Caco-2 (cell line): ENCODE measurements at regions not wholly inside any gene's neighbourhood (a gene's known extent, or its start where the extent isn't known, plus 50 kb on each side); places are given as distances from the start of the nearest gene placed in this dataset.

Source experiments
- BruUV-seq: library from RNA; stranded (reverse); fragments of 400-500 nt; replicated peaks from 2 replicates; lab custom pipeline; 2021; lab: Mats Ljungman, UMichigan
- CTCF ChIA-PET: fragments of 300-600 bp; sonication (Branson Sonifier 250); formaldehyde crosslinking; loops from one replicate; lab custom pipeline; 2022; ENCODE audit warnings: antibody characterized with exemption; lab: Charles Lee
- POLR2A ChIA-PET: fragments of 300-600 bp; sonication (Branson Sonifier 250); formaldehyde crosslinking; loops from one replicate; lab custom pipeline; 2022; ENCODE audit warnings: antibody characterized with exemption; lab: Charles Lee
- DNase-seq, 2 experiments: peaks; one replicate each; pipeline versions ENCODE4 v3.0.0 to v3.0.0-alpha.2; 2020 to 2022
- H3K27me3 ChIP-seq: replicated peaks from 2 replicates; pipeline ENCODE4 v1.6.0; 2011; ENCODE audit warnings: low read length; ENCODE audit not compliant: control insufficient read depth, insufficient read depth
- H3K36me3 ChIP-seq: 2 replicates; pipeline ENCODE4 v1.5.1; 2011; ENCODE audit warnings: low read length; ENCODE audit not compliant: control insufficient read depth, insufficient read depth
- H3K4me1 ChIP-seq: fragments of 250-450 bp; sonication (Bioruptor Pico); 2 replicates; pipeline ENCODE4 v1.5.1; 2020; ENCODE audit warnings: mild to moderate bottlenecking
- H3K4me3 ChIP-seq: 2 replicates; pipeline ENCODE4 v1.5.1; 2011; ENCODE audit warnings: low read depth, mild to moderate bottlenecking, control low read depth, low read length
- H3K9me3 ChIP-seq: fragments of 250-450 bp; sonication (Bioruptor Pico); 2 replicates; pipeline ENCODE4 v1.5.1; 2020; ENCODE audit warnings: mild to moderate bottlenecking, moderate library complexity
- H3K27ac Mint-ChIP-seq: one replicate; pipeline ENCODE4 v1.8.0; 2022; ENCODE audit warnings: mixed read lengths; ENCODE audit not compliant: unreplicated experiment
- H3K27me3 Mint-ChIP-seq: one replicate; pipeline ENCODE4 v1.8.0; 2022; ENCODE audit warnings: mixed read lengths; ENCODE audit not compliant: insufficient read depth, unreplicated experiment
- H3K36me3 Mint-ChIP-seq: one replicate; pipeline ENCODE4 v1.8.0; 2022; ENCODE audit warnings: mild to moderate bottlenecking, mixed read lengths; ENCODE audit not compliant: insufficient read depth, unreplicated experiment
- H3K4me1 Mint-ChIP-seq: one replicate; pipeline ENCODE4 v1.8.0; 2022; ENCODE audit warnings: low read depth, mixed read lengths; ENCODE audit not compliant: unreplicated experiment
- H3K4me3 Mint-ChIP-seq: one replicate; pipeline ENCODE4 v1.8.0; 2022; ENCODE audit warnings: mild to moderate bottlenecking, moderate library complexity, mixed read lengths; ENCODE audit not compliant: unreplicated experiment
- H3K9me3 Mint-ChIP-seq: one replicate; pipeline ENCODE4 v1.8.0; 2022; ENCODE audit warnings: mixed read lengths; ENCODE audit not compliant: unreplicated experiment
- CTCF ChIP-seq, 2 experiments: fragments of 200-600 bp in 1 of 2; IDR thresholded peaks; 1 replicate in 1 of 2; 2 replicates in 1 of 2; pipeline versions ENCODE4 v1.5.1 to v1.8.0; 2011 to 2022; ENCODE audit warnings: antibody characterized with exemption in 1 of 2, control low read depth in 1 of 2, inconsistent platforms in 1 of 2, low read depth in 1 of 2, low read length in 1 of 2, mild to moderate bottlenecking in 1 of 2, moderate library complexity in 1 of 2; ENCODE audit not compliant: insufficient read depth in 1 of 2, severe bottlenecking in 1 of 2, unreplicated experiment in 1 of 2
- intact Hi-C: fragments of 100-400 bp; cut with micrococcal nuclease; formaldehyde crosslinking; loops from one replicate; pipeline ENCODE4 v1.10.0; 2022; ENCODE audit not compliant: unreplicated experiment

DNA sequence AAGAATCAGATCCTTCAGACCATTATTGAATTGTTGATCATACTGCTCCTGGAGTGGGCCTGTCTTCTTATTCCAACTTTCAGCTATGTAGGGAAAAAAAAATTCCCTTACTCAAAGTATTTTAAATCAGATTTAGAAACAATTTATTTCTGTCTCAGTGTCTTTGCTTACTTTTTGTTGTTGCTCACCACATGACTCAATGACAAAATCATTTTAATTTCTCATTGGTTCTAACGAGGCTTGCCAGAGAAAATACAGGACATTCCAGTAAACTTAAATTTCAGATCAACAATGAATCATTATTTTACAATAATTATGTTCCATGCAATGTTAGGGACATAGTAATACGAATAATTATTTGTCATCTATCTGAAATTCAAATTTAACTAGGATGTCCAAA is 748.5 kb upstream of the CBLB start:
- H3K9me3 ChIP-seq = no peaks in the 10 kb centered on the region
- H3K27ac Mint-ChIP-seq = no peak overlapping the region
- H3K27me3 Mint-ChIP-seq = no peaks in the 10 kb centered on the region
- intact Hi-C loops = no loop called here
- H3K9me3 Mint-ChIP-seq = peaks cover 14% of the 10 kb centered on the region
- no peak for TF ChIP-seq CTCF (IDR thresholded peaks at IDR 0.05; ENCODE audit: insufficient read depth in 1 of 2, low read depth in 1 of 2, low read length in 1 of 2, severe bottlenecking in 1 of 2, unreplicated experiment in 1 of 2)
- H3K36me3 Mint-ChIP-seq = no peaks in the 10 kb centered on the region
- ChIA-PET POLR2A (no interaction called here), CTCF (no interaction called here)
- no peaks in the 10 kb centered on the region for H3K36me3 ChIP-seq
- no peak for DNase-seq
- no peak overlapping the region for H3K4me3 ChIP-seq
- no peaks in the 10 kb centered on the region for H3K27me3 ChIP-seq
- no TSS peak for BruUV-seq
- H3K4me1 Mint-ChIP-seq = no peaks in the 10 kb centered on the region
- no peak overlapping the region for H3K4me3 Mint-ChIP-seq
- no peaks in the 10 kb centered on the region for H3K4me1 ChIP-seq

- no peak overlapping the region for H3K4me3 ChIP-seq
- DNase-seq = no peak
- no peaks in the 10 kb centered on the region for H3K27me3 ChIP-seq
- no peaks in the 10 kb centered on the region for H3K4me1 Mint-ChIP-seq
- BruUV-seq = no TSS peak
- TF ChIP-seq CTCF (IDR thresholded peaks at IDR 0.05; ENCODE audit: insufficient read depth in 1 of 2, low read depth in 1 of 2, low read length in 1 of 2, severe bottlenecking in 1 of 2, unreplicated experiment in 1 of 2) = no peak
- H3K27ac Mint-ChIP-seq = no peak overlapping the region
- H3K9me3 ChIP-seq = peaks cover 4% of the 10 kb centered on the region; the same call in 1 of the 2 replicates
- H3K36me3 Mint-ChIP-seq = no peaks in the 10 kb centered on the region
- intact Hi-C loops = no loop called here
- peaks cover 15% of the 10 kb centered on the region for H3K9me3 Mint-ChIP-seq
- ChIA-PET POLR2A (no interaction called here), CTCF (no interaction called here)
- H3K4me3 Mint-ChIP-seq = no peak overlapping the region
- no peaks in the 10 kb centered on the region for H3K36me3 ChIP-seq
- H3K4me1 ChIP-seq = no peaks in the 10 kb centered on the region
- no peaks in the 10 kb centered on the region for H3K27me3 Mint-ChIP-seq
These were observed 751.8 kb upstream of the CBLB start for GRCh38 chr3:106620646-106621045.

DNA sequence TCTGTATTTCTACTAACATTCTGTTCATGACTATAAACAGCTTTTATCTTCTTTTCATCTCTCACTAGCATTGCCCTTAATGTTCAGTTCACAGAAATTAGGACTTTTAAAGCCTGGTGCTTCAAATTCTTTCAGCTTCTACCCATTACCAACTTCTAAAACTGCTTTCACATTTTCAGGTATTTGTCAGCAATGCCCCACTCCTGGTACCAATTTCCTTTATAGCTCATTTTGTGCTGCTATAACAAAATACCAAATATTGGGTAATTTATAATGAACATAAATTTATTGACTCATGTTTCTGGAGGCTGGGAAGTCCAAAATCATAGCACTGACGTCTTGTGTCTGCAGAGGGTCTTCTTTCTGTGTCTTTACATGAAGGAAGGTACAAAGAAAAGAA is 753.1 kb upstream of the CCDC54 start:
- no TSS peak for BruUV-seq

More for the DNA sequence above, 753.1 kb upstream of the CCDC54 start:
- Histone ChIP-seq H3K36me3 (no peaks in the 10 kb centered on the region), H3K4me3 (no peak overlapping the region), H3K4me1 (no peaks in the 10 kb centered on the region), H3K27me3 (no peaks in the 10 kb centered on the region), H3K9me3 (peaks cover 4% of the 10 kb centered on the region; the same call in 1 of the 2 replicates)
- POLR2A ChIA-PET = no interaction called here
- TF ChIP-seq CTCF (IDR thresholded peaks at IDR 0.05; ENCODE audit: insufficient read depth in 1 of 2, low read depth in 1 of 2, low read length in 1 of 2, severe bottlenecking in 1 of 2, unreplicated experiment in 1 of 2) = no peak
- intact Hi-C loops = no loop called here
- no peaks in the 10 kb centered on the region for H3K36me3 Mint-ChIP-seq
- CTCF ChIA-PET = no interaction called here
- no peaks in the 10 kb centered on the region for H3K4me1 Mint-ChIP-seq
- no peak overlapping the region for H3K27ac Mint-ChIP-seq
- H3K27me3 Mint-ChIP-seq = no peaks in the 10 kb centered on the region
- H3K9me3 Mint-ChIP-seq = peaks cover 15% of the 10 kb centered on the region
- no peak overlapping the region for H3K4me3 Mint-ChIP-seq
- no peak for DNase-seq
